Esophagus (tissue), 2 donors: ENCODE measurements at regions not wholly inside any gene's neighbourhood (a gene's known extent, or its start where the extent isn't known, plus 50 kb on each side); places are given as distances from the start of the nearest gene placed in this dataset.
"Not testable (repeated sequence)": the region's sequence is repeated elsewhere in the genome, so short reads cannot be mapped to it uniquely, and the experiment has no call there.

Source experiments
- H3K27ac ChIP-seq, 2 donors: one replicate each; pipeline ENCODE4 v1.5.1; 2013; ENCODE audit warnings: low read depth in 2 of 2, mild to moderate bottlenecking in 2 of 2, inconsistent platforms in 1 of 2, low read length in 1 of 2, moderate library complexity in 1 of 2
- H3K27me3 ChIP-seq, 2 donors: one replicate each; pipeline ENCODE4 v1.6.1; 2013; ENCODE audit warnings: low read length in 2 of 2, control low read depth in 1 of 2, mild to moderate bottlenecking in 1 of 2; ENCODE audit not compliant: insufficient read depth in 2 of 2, control insufficient read depth in 1 of 2
- H3K36me3 ChIP-seq, 2 donors: one replicate each; pipeline ENCODE4 v1.6.1; 2013; ENCODE audit warnings: low read length in 1 of 2; ENCODE audit not compliant: control insufficient read depth in 2 of 2, insufficient read depth in 2 of 2
- H3K4me1 ChIP-seq, 2 donors: one replicate each; pipeline ENCODE4 v1.6.1; 2013; ENCODE audit warnings: low read length in 1 of 2; ENCODE audit not compliant: control insufficient read depth in 2 of 2, insufficient read depth in 2 of 2
- H3K4me3 ChIP-seq, 2 donors: one replicate each; pipeline ENCODE4 v1.5.1; 2013; ENCODE audit warnings: low read length in 2 of 2, mild to moderate bottlenecking in 2 of 2, low read depth in 1 of 2, moderate library complexity in 1 of 2
- H3K9me3 ChIP-seq, 2 donors: one replicate each; pipeline ENCODE4 v1.6.1; 2013; ENCODE audit warnings: mild to moderate bottlenecking in 2 of 2, low read depth in 1 of 2, low read length in 1 of 2, moderate library complexity in 1 of 2; ENCODE audit not compliant: control insufficient read depth in 2 of 2, insufficient read depth in 1 of 2
- WGBS, 2 donors: extraction: QIAGEN DNeasy Blood & Tissue Kit; methylation state at CpG; one replicate each; pipeline ENCODE4 v1.1.7; 2013; 5-methylcytosine and 5-hydroxymethylcytosine counted together
- donor health status: healthy with polysubstance abuse.
- donor health status: Bipolar disorder and iron deficiency.

GRCh38 chr15:95196176-95196915 is 965.0 kb downstream of the MCTP2 start:
- H3K4me3 ChIP-seq: no peak overlapping the region

GRCh38 chr15:95202569-95203349 is 971.4 kb downstream of the MCTP2 start:
- WGBS, 2 donors: 56 to 69% methylated on average over 6 of the region's 6 CpGs
- no peaks in the 10 kb centered on the region for H3K36me3 ChIP-seq
- no peaks in the 10 kb centered on the region for H3K4me1 ChIP-seq
- no peak overlapping the region for H3K4me3 ChIP-seq
- H3K27me3 ChIP-seq: no peaks in the 10 kb centered on the region
- H3K9me3 ChIP-seq: peaks cover 4 to 9% of the 10 kb centered on the region in 2 donors
- no peak overlapping the region for H3K27ac ChIP-seq

More at GRCh38 chr15:95196176-95196915, 965.0 kb downstream of the MCTP2 start:
- H3K4me1 ChIP-seq: no peaks in the 10 kb centered on the region
- WGBS, 2 donors: 47 to 49% methylated on average over 17 of the region's 17 CpGs
- H3K27me3 ChIP-seq: peaks cover 0 to 2% of the 10 kb centered on the region in 2 donors
- no peak overlapping the region for H3K27ac ChIP-seq
- peaks cover 2 to 3% of the 10 kb centered on the region in 2 donors for H3K9me3 ChIP-seq
- H3K36me3 ChIP-seq: no peaks in the 10 kb centered on the region

GRCh38 chr15:95205077-95205476 is 973.7 kb downstream of the MCTP2 start:
- Histone ChIP-seq H3K4me1 (no peaks in the 10 kb centered on the region), H3K27me3 (no peaks in the 10 kb centered on the region), H3K36me3 (no peaks in the 10 kb centered on the region), H3K9me3 (peaks cover 4 to 9% of the 10 kb centered on the region in 2 donors), H3K27ac (no peak overlapping the region), H3K4me3 (no peak overlapping the region)

GRCh38 chr15:95205830-95206229 is 974.5 kb downstream of the MCTP2 start:
- not testable (repeated sequence) for H3K27me3 ChIP-seq, H3K4me1 ChIP-seq, H3K27ac ChIP-seq, H3K4me3 ChIP-seq, H3K36me3 ChIP-seq, H3K9me3 ChIP-seq
- 79 to 86% methylated on average over 3 of the region's 3 CpGs for WGBS, 2 donors

- H3K4me1 ChIP-seq: no peaks in the 10 kb centered on the region
- H3K36me3 ChIP-seq: no peaks in the 10 kb centered on the region
- H3K27ac ChIP-seq: no peak overlapping the region
- H3K4me3 ChIP-seq: no peak overlapping the region
- H3K9me3 ChIP-seq: peaks cover 0 to 4% of the 10 kb centered on the region in 2 donors
- 79 to 89% methylated on average over 4 of the region's 4 CpGs for WGBS, 2 donors
- no peaks in the 10 kb centered on the region for H3K27me3 ChIP-seq
Measured at GRCh38 chr15:95208071-95208470, 976.7 kb downstream of the MCTP2 start.

- no peaks in the 10 kb centered on the region for H3K27me3 ChIP-seq
- no peak overlapping the region for H3K27ac ChIP-seq
- H3K4me1 ChIP-seq: no peaks in the 10 kb centered on the region
- H3K36me3 ChIP-seq: no peaks in the 10 kb centered on the region
- H3K4me3 ChIP-seq: no peak overlapping the region
- H3K9me3 ChIP-seq: peaks cover 0 to 4% of the 10 kb centered on the region in 2 donors
Measured at GRCh38 chr15:95208988-95209387, 977.6 kb downstream of the MCTP2 start.

GRCh38 chr15:95210436-95210981 is 979.1 kb downstream of the MCTP2 start:
- Histone ChIP-seq H3K4me1 (no peaks in the 10 kb centered on the region), H3K4me3 (no peak overlapping the region), H3K36me3 (no peaks in the 10 kb centered on the region), H3K9me3 (peaks cover 0 to 4% of the 10 kb centered on the region in 2 donors), H3K27me3 (no peaks in the 10 kb centered on the region), H3K27ac (no peak overlapping the region)
- 83 to 91% methylated on average over 1 of the region's 1 CpG for WGBS, 2 donors

- Histone ChIP-seq H3K4me1 (no peaks in the 10 kb centered on the region), H3K9me3 (no peaks in the 10 kb centered on the region), H3K27me3 (no peaks in the 10 kb centered on the region), H3K27ac (no peak overlapping the region), H3K36me3 (no peaks in the 10 kb centered on the region), H3K4me3 (no peak overlapping the region)
Measured at GRCh38 chr15:95215017-95215416, 983.7 kb downstream of the MCTP2 start.

- H3K9me3 ChIP-seq: peaks cover 0 to 3% of the 10 kb centered on the region in 2 donors
- WGBS, 2 donors: 49 to 75% methylated on average over 5 of the region's 5 CpGs
- H3K36me3 ChIP-seq: no peaks in the 10 kb centered on the region
- no peaks in the 10 kb centered on the region for H3K4me1 ChIP-seq
- H3K27me3 ChIP-seq: no peaks in the 10 kb centered on the region
- H3K27ac ChIP-seq: no peak overlapping the region
- H3K4me3 ChIP-seq: no peak overlapping the region
Measured at GRCh38 chr15:95226835-95227234, 995.5 kb downstream of the MCTP2 start.
